ENCODE measurements at regions not wholly inside any gene's neighbourhood (a gene's known extent, or its start where the extent isn't known, plus 50 kb on each side); places are given as distances from the start of the nearest gene placed in this dataset.
"Not testable (repeated sequence)": the region's sequence is repeated elsewhere in the genome, so short reads cannot be mapped to it uniquely, and the experiment has no call there.

GRCh38 chr2:139550341-139550740 lies 770.2 kb upstream of the NXPH2 start:
- H3K4me3 ChIP-seq, result no peak overlapping the region
- no peaks in the 10 kb centered on the region for H3K36me3 ChIP-seq
- WGBS, 2 donors (ENCODE audit: low coverage in 1 of 2), result 0% methylated on average over 1 of the region's 1 CpG
- in situ Hi-C loops (cut with MboI; ENCODE audit: low pct_ligation_motif_present in 1 of 4, low pct_unique_long_range_greater_than_20kb in 1 of 4, low sequenced_read_pairs in 3 of 4), result no loop called here
- no peak overlapping the region for H3K27ac ChIP-seq
- H3K4me1 ChIP-seq, result no peaks in the 10 kb centered on the region
- no peaks in the 10 kb centered on the region for H3K27me3 ChIP-seq
- H3K9me3 ChIP-seq, result no peaks in the 10 kb centered on the region
- intact Hi-C loops (cut with DNase I; ENCODE audit: low total_unique reads), result no loop called here
- DNase-seq, result no peak
- TF ChIP-seq POLR2AphosphoS5 (IDR thresholded peaks at IDR 0.05), result no peak
- no peak for TF ChIP-seq POLR2A (IDR thresholded peaks at IDR 0.05)
- no peak for TF ChIP-seq CTCF (IDR thresholded peaks at IDR 0.05)
- no peak for TF ChIP-seq EP300 (IDR thresholded peaks at IDR 0.05; ENCODE audit: low read depth)

- H3K27me3 ChIP-seq, result no peaks in the 10 kb centered on the region
- H3K27ac ChIP-seq, result no peak overlapping the region
- TF ChIP-seq CTCF (IDR thresholded peaks at IDR 0.05) (no peak), POLR2A (IDR thresholded peaks at IDR 0.05) (no peak), POLR2AphosphoS5 (IDR thresholded peaks at IDR 0.05) (no peak), EP300 (IDR thresholded peaks at IDR 0.05; ENCODE audit: low read depth) (no peak)
- in situ Hi-C loops (cut with MboI; ENCODE audit: low pct_ligation_motif_present in 1 of 4, low pct_unique_long_range_greater_than_20kb in 1 of 4, low sequenced_read_pairs in 3 of 4), result no loop called here
- H3K4me1 ChIP-seq, result no peaks in the 10 kb centered on the region
- WGBS, 2 donors (ENCODE audit: low coverage in 1 of 2), result 66 to 69% methylated on average over 3 of the region's 3 CpGs
- no peaks in the 10 kb centered on the region for H3K36me3 ChIP-seq
- no peak for DNase-seq
- H3K4me3 ChIP-seq, result no peak overlapping the region
- no peaks in the 10 kb centered on the region for H3K9me3 ChIP-seq
- intact Hi-C loops (cut with DNase I; ENCODE audit: low total_unique reads), result no loop called here
These were observed 764.1 kb upstream of the NXPH2 start for GRCh38 chr2:139544186-139544851.

- 94 to 100% methylated on average over 2 to 21 of the region's 21 CpGs for WGBS, 2 donors (ENCODE audit: low coverage in 1 of 2)
- in situ Hi-C loops (cut with MboI; ENCODE audit: low pct_ligation_motif_present in 1 of 4, low pct_unique_long_range_greater_than_20kb in 1 of 4, low sequenced_read_pairs in 3 of 4), result not testable (repeated sequence)
These were observed 758.3 kb upstream of the NXPH2 start for GRCh38 chr2:139538332-139539020.

DNA sequence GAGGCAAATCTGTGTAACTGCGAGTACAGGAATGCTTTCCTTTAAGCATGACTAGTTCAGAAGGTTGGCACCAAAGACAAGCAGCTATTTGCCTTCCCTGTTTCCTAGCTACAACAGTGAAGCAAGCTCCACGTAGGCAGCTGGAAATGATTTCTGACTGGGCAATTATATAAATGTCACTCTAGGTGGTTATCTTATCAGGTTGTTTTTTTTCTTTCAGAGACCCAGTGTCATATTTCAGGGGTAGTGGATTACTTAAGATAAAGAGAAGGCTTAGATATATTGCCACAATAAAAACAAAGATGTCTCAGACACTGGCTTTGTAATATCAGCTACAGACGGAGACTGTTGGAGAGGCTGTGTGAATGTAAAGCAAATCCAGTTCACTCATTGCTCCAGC lies 748.9 kb upstream of the NXPH2 start:
- H3K27ac ChIP-seq, result no peak overlapping the region
- peak; percentile 9 for DNase-seq
- TF ChIP-seq EP300 (IDR thresholded peaks at IDR 0.05; ENCODE audit: low read depth) (no peak), CTCF (IDR thresholded peaks at IDR 0.05) (no peak), POLR2AphosphoS5 (IDR thresholded peaks at IDR 0.05) (no peak), POLR2A (IDR thresholded peaks at IDR 0.05) (no peak)
- H3K4me1 ChIP-seq, result peaks cover 0 to 13% (median 0%) of the 10 kb centered on the region in 4 donors
- no peak overlapping the region for H3K4me3 ChIP-seq
- 11 to 24% methylated on average over 2 to 3 of the region's 3 CpGs for WGBS, 2 donors (ENCODE audit: low coverage in 1 of 2)
- no peaks in the 10 kb centered on the region for H3K9me3 ChIP-seq
- intact Hi-C loops (cut with DNase I; ENCODE audit: low total_unique reads), result no loop called here
- H3K36me3 ChIP-seq, result no peaks in the 10 kb centered on the region
- in situ Hi-C loops (cut with MboI; ENCODE audit: low pct_ligation_motif_present in 1 of 4, low pct_unique_long_range_greater_than_20kb in 1 of 4, low sequenced_read_pairs in 3 of 4), result no loop called here
- H3K27me3 ChIP-seq, result no peaks in the 10 kb centered on the region

More at GRCh38 chr2:139538332-139539020, 758.3 kb upstream of the NXPH2 start:
- intact Hi-C loops (cut with DNase I; ENCODE audit: low total_unique reads); H3K4me1 ChIP-seq; H3K27me3 ChIP-seq; DNase-seq; H3K36me3 ChIP-seq; H3K9me3 ChIP-seq; H3K4me3 ChIP-seq; H3K27ac ChIP-seq: not testable (repeated sequence)
